Trophoblast cell (in vitro differentiated cells and primary cell): ENCODE measurements at regions not wholly inside any gene's neighbourhood (a gene's known extent, or its start where the extent isn't known, plus 50 kb on each side); places are given as distances from the start of the nearest gene placed in this dataset.

Source experiments
- DNase-seq, 2 donors: peaks; one replicate each; pipeline ENCODE4 v3.0.0-alpha.2; 2016
- H2AFZ ChIP-seq: 2 replicates; pipeline ENCODE4 v1.6.1; 2013; ENCODE audit warnings: low read length, moderate library complexity, mild to moderate bottlenecking; ENCODE audit not compliant: insufficient read depth, poor library complexity
- H2AK5ac ChIP-seq: 2 replicates; pipeline ENCODE4 v1.6.1; 2013; ENCODE audit warnings: mild to moderate bottlenecking, low read length
- H2BK120ac ChIP-seq: 2 replicates; pipeline ENCODE4 v1.6.1; 2013; ENCODE audit warnings: low read length, mild to moderate bottlenecking, moderate library complexity; ENCODE audit not compliant: insufficient read depth, poor library complexity
- H2BK12ac ChIP-seq: 2 replicates; pipeline ENCODE4 v1.6.1; 2013; ENCODE audit warnings: mild to moderate bottlenecking, low read length, moderate library complexity
- H2BK5ac ChIP-seq: 2 replicates; pipeline ENCODE4 v1.6.1; 2013; ENCODE audit warnings: low read length, low read depth, moderate library complexity, mild to moderate bottlenecking; ENCODE audit not compliant: poor library complexity
- H3K14ac ChIP-seq: 2 replicates; pipeline ENCODE4 v1.6.1; 2013; ENCODE audit warnings: mild to moderate bottlenecking, low read length
- H3K18ac ChIP-seq: 2 replicates; pipeline ENCODE4 v1.6.1; 2013; ENCODE audit warnings: mild to moderate bottlenecking, low read length
- H3K23ac ChIP-seq: 2 replicates; pipeline ENCODE4 v1.6.1; 2013; ENCODE audit warnings: low read length
- H3K27ac ChIP-seq: 2 replicates; pipeline ENCODE4 v1.5.1; 2013; ENCODE audit warnings: low read depth, mild to moderate bottlenecking, inconsistent platforms, low read length, moderate library complexity
- H3K27me3 ChIP-seq: 2 replicates; pipeline ENCODE4 v1.6.1; 2013; ENCODE audit warnings: inconsistent platforms, mild to moderate bottlenecking, low read length, moderate library complexity; ENCODE audit not compliant: insufficient read depth
- H3K36me3 ChIP-seq, 2 experiments: 1 replicate in 1 of 2; 2 replicates in 1 of 2; pipeline ENCODE4 v1.6.1; 2013; ENCODE audit warnings: low read length in 2 of 2, mild to moderate bottlenecking in 2 of 2, moderate library complexity in 1 of 2; ENCODE audit not compliant: insufficient read depth in 2 of 2, control insufficient read depth in 1 of 2
- H3K4ac ChIP-seq: 2 replicates; pipeline ENCODE4 v1.6.1; 2013; ENCODE audit warnings: low read depth, mild to moderate bottlenecking, low read length, moderate library complexity
- H3K4me1 ChIP-seq, 2 experiments: 1 replicate in 1 of 2; 2 replicates in 1 of 2; pipeline ENCODE4 v1.6.1; 2013; ENCODE audit warnings: low read length in 2 of 2, mild to moderate bottlenecking in 2 of 2, moderate library complexity in 1 of 2; ENCODE audit not compliant: insufficient read depth in 2 of 2, control insufficient read depth in 1 of 2
- H3K4me2 ChIP-seq: 2 replicates; pipeline ENCODE4 v1.6.1; 2013; ENCODE audit warnings: inconsistent platforms, mild to moderate bottlenecking, low read length, moderate library complexity
- H3K4me3 ChIP-seq: 2 replicates; pipeline ENCODE4 v1.5.1; 2013; ENCODE audit warnings: mild to moderate bottlenecking, low read depth, low read length, inconsistent platforms
- H3K79me1 ChIP-seq: one replicate; pipeline ENCODE4 v1.6.1; 2013; ENCODE audit warnings: low read length
- H3K79me2 ChIP-seq: 2 replicates; pipeline ENCODE4 v1.6.1; 2013; ENCODE audit warnings: low read length, mild to moderate bottlenecking; ENCODE audit not compliant: control insufficient read depth, insufficient read depth, poor library complexity
- H3K9ac ChIP-seq: 2 replicates; pipeline ENCODE4 v1.6.1; 2013; ENCODE audit warnings: mild to moderate bottlenecking, low read length
- H3K9me3 ChIP-seq: 2 replicates; pipeline ENCODE4 v1.6.1; 2013; ENCODE audit warnings: low read depth, mild to moderate bottlenecking, control low read depth, inconsistent platforms, low read length; ENCODE audit not compliant: insufficient read depth
- H4K12ac ChIP-seq: 2 replicates; pipeline ENCODE4 v1.6.1; 2013; ENCODE audit warnings: low read depth, mild to moderate bottlenecking, low read length, moderate library complexity
- H4K8ac ChIP-seq: 2 replicates; pipeline ENCODE4 v1.6.1; 2013; ENCODE audit warnings: low read depth, mild to moderate bottlenecking, low read length, moderate library complexity
- H4K91ac ChIP-seq: one replicate; pipeline ENCODE4 v1.6.1; 2013; ENCODE audit warnings: low read depth, mild to moderate bottlenecking, low read length, moderate library complexity
- WGBS: extraction: QIAGEN DNeasy Blood & Tissue Kit; methylation state at CpG from one replicate; pipeline ENCODE4 v1.1.7; 2013; ENCODE audit warnings: missing lambda C conversion rate; ENCODE audit not compliant: insufficient read length, insufficient coverage; ENCODE audit errors: extremely low coverage; 5-methylcytosine and 5-hydroxymethylcytosine counted together

GRCh38 chr6:56789879-56790278 lies 147.2 kb upstream of the DST start:
- no peak overlapping the region for H3K27ac ChIP-seq
- H3K36me3 ChIP-seq, result no peaks in the 10 kb centered on the region
- H4K12ac ChIP-seq, result no peak overlapping the region
- no peak overlapping the region for H4K8ac ChIP-seq
- no peak for DNase-seq
- no peak overlapping the region for H2BK5ac ChIP-seq
- no peaks in the 10 kb centered on the region for H3K79me1 ChIP-seq
- H3K14ac ChIP-seq, result no peak overlapping the region
- H3K9me3 ChIP-seq, result no peaks in the 10 kb centered on the region
- H3K9ac ChIP-seq, result no peak overlapping the region
- H3K18ac ChIP-seq, result no peak overlapping the region
- H2BK12ac ChIP-seq, result no peak overlapping the region
- no peak overlapping the region for H4K91ac ChIP-seq
- peaks cover 0 to 2% of the 10 kb centered on the region in 2 experiments for H3K4me1 ChIP-seq
- H3K4me2 ChIP-seq, result no peak overlapping the region
- WGBS, result no CpG with 5 or more reads among the region's 2 CpGs
- H3K27me3 ChIP-seq, result no peaks in the 10 kb centered on the region
- H2BK120ac ChIP-seq, result no peak overlapping the region
- no peak overlapping the region for H3K4me3 ChIP-seq
- peaks cover 3% of the 10 kb centered on the region for H3K79me2 ChIP-seq
- H3K4ac ChIP-seq, result no peak overlapping the region
- no peak overlapping the region for H2AK5ac ChIP-seq
- no peak overlapping the region for H2AFZ ChIP-seq
- no peak overlapping the region for H3K23ac ChIP-seq

- no peak overlapping the region for H2AK5ac ChIP-seq
- no peaks in the 10 kb centered on the region for H3K79me1 ChIP-seq
- H3K4me1 ChIP-seq, result peaks cover 0 to 2% of the 10 kb centered on the region in 2 experiments
- H3K9ac ChIP-seq, result no peak overlapping the region
- no peak overlapping the region for H3K4ac ChIP-seq
- H3K9me3 ChIP-seq, result no peaks in the 10 kb centered on the region
- no peak overlapping the region for H2BK5ac ChIP-seq
- no peak overlapping the region for H3K4me2 ChIP-seq
- no peak overlapping the region for H3K4me3 ChIP-seq
- H3K79me2 ChIP-seq, result peaks cover 3% of the 10 kb centered on the region
- H3K36me3 ChIP-seq, result no peaks in the 10 kb centered on the region
- no peak overlapping the region for H4K8ac ChIP-seq
- no peak overlapping the region for H4K91ac ChIP-seq
- no peak overlapping the region for H2BK120ac ChIP-seq
- H2AFZ ChIP-seq, result no peak overlapping the region
- DNase-seq, result no peak
- H3K14ac ChIP-seq, result no peak overlapping the region
- no peaks in the 10 kb centered on the region for H3K27me3 ChIP-seq
- H3K18ac ChIP-seq, result no peak overlapping the region
- no peak overlapping the region for H3K27ac ChIP-seq
- H2BK12ac ChIP-seq, result no peak overlapping the region
- no CpG with 5 or more reads among the region's 1 CpG for WGBS
- no peak overlapping the region for H4K12ac ChIP-seq
- no peak overlapping the region for H3K23ac ChIP-seq
Observed at GRCh38 chr6:56789342-56789741, 146.7 kb upstream of the DST start.

GRCh38 chr6:56787209-56787608 lies 144.5 kb upstream of the DST start:
- no peak overlapping the region for H2AFZ ChIP-seq
- H3K4ac ChIP-seq, result no peak overlapping the region
- H3K9ac ChIP-seq, result no peak overlapping the region

GRCh38 chr6:56786256-56786655 lies 143.6 kb upstream of the DST start:
- Histone ChIP-seq H3K4me1 (peaks cover 0 to 2% of the 10 kb centered on the region in 2 experiments), H3K14ac (no peak overlapping the region)

More at GRCh38 chr6:56787209-56787608, 144.5 kb upstream of the DST start:
- no peak overlapping the region for H2BK12ac ChIP-seq
- H4K12ac ChIP-seq, result no peak overlapping the region
- no peaks in the 10 kb centered on the region for H3K27me3 ChIP-seq
- H3K79me1 ChIP-seq, result no peaks in the 10 kb centered on the region
- no peak for DNase-seq
- no peak overlapping the region for H4K8ac ChIP-seq
- no peaks in the 10 kb centered on the region for H3K36me3 ChIP-seq
- no peak overlapping the region for H3K23ac ChIP-seq
- no peak overlapping the region for H2BK5ac ChIP-seq
- no peak overlapping the region for H3K4me3 ChIP-seq
- H2BK120ac ChIP-seq, result no peak overlapping the region
- no peaks in the 10 kb centered on the region for H3K9me3 ChIP-seq
- H3K4me1 ChIP-seq, result peaks cover 0 to 2% of the 10 kb centered on the region in 2 experiments
- no peak overlapping the region for H2AK5ac ChIP-seq
- H4K91ac ChIP-seq, result no peak overlapping the region
- WGBS, result no CpG with 5 or more reads among the region's 1 CpG
- no peak overlapping the region for H3K14ac ChIP-seq
- H3K18ac ChIP-seq, result no peak overlapping the region
- no peak overlapping the region for H3K4me2 ChIP-seq
- H3K27ac ChIP-seq, result no peak overlapping the region
- H3K79me2 ChIP-seq, result peaks cover 3% of the 10 kb centered on the region

More at GRCh38 chr6:56786256-56786655, 143.6 kb upstream of the DST start:
- H3K79me2 ChIP-seq, result no peaks in the 10 kb centered on the region
- H2AK5ac ChIP-seq, result no peak overlapping the region
- no peak overlapping the region for H3K23ac ChIP-seq
- H3K18ac ChIP-seq, result no peak overlapping the region
- H3K36me3 ChIP-seq, result no peaks in the 10 kb centered on the region
- WGBS, result no CpG with 5 or more reads among the region's 1 CpG
- no peak overlapping the region for H2AFZ ChIP-seq
- no peak overlapping the region for H2BK120ac ChIP-seq
- no peak overlapping the region for H2BK5ac ChIP-seq
- H3K9ac ChIP-seq, result no peak overlapping the region
- no peaks in the 10 kb centered on the region for H3K27me3 ChIP-seq
- H4K12ac ChIP-seq, result no peak overlapping the region
- H2BK12ac ChIP-seq, result no peak overlapping the region
- no peak overlapping the region for H3K4me3 ChIP-seq
- no peak for DNase-seq
- H4K8ac ChIP-seq, result no peak overlapping the region
- no peaks in the 10 kb centered on the region for H3K9me3 ChIP-seq
- no peak overlapping the region for H3K4ac ChIP-seq
- H4K91ac ChIP-seq, result no peak overlapping the region
- no peaks in the 10 kb centered on the region for H3K79me1 ChIP-seq
- H3K27ac ChIP-seq, result no peak overlapping the region
- no peak overlapping the region for H3K4me2 ChIP-seq
